Astrocyte of the cerebellum (primary cell): ENCODE measurements at regions not wholly inside any gene's neighbourhood (a gene's known extent, or its start where the extent isn't known, plus 50 kb on each side); places are given as distances from the start of the nearest gene placed in this dataset.
"Not testable (repeated sequence)": the region's sequence is repeated elsewhere in the genome, so short reads cannot be mapped to it uniquely, and the experiment has no call there.

ENCODE experiments used
- DNase-seq: peaks from one replicate; pipeline ENCODE4 v3.0.0-alpha.2; 2011; ENCODE audit warnings: low read depth
- H3K4me3 ChIP-seq: 2 replicates; pipeline ENCODE4 v1.5.1; 2011; ENCODE audit warnings: mild to moderate bottlenecking, low read depth, low read length, moderate library complexity
- CTCF ChIP-seq: IDR thresholded peaks from 2 replicates; pipeline ENCODE4 v1.5.1; 2012; ENCODE audit warnings: low read length, low read depth, moderate library complexity, mild to moderate bottlenecking; ENCODE audit errors: missing control alignments
- in situ Hi-C: cut with HindIII; loops from 2 replicates; pipeline ENCODE4 v1.10.0; 2017; ENCODE audit warnings: low sequenced_read_pairs

GRCh38 chr14:43674273-43674672 is 832.8 kb downstream of the FSCB start:
- H3K4me3 ChIP-seq = no peak overlapping the region
- in situ Hi-C loops = no loop called here
- no peak for DNase-seq
- no peak for TF ChIP-seq CTCF

- in situ Hi-C loops = no loop called here
- no peak for TF ChIP-seq CTCF
Observed at GRCh38 chr14:43671716-43672485, 835.2 kb downstream of the FSCB start.

GRCh38 chr14:43669355-43669754 is 837.7 kb downstream of the FSCB start:
- H3K4me3 ChIP-seq = no peak overlapping the region
- in situ Hi-C loops = no loop called here
- TF ChIP-seq CTCF = no peak
- no peak for DNase-seq

More at GRCh38 chr14:43671716-43672485, 835.2 kb downstream of the FSCB start:
- DNase-seq = no peak
- H3K4me3 ChIP-seq = no peak overlapping the region

- DNase-seq = no peak
- TF ChIP-seq CTCF = no peak
- in situ Hi-C loops = no loop called here
- H3K4me3 ChIP-seq = no peak overlapping the region
Observed at GRCh38 chr14:43665570-43666267, 841.4 kb downstream of the FSCB start.

GRCh38 chr14:43655194-43655593 is 851.9 kb downstream of the FSCB start:
- H3K4me3 ChIP-seq, in situ Hi-C loops, DNase-seq: not testable (repeated sequence)

GRCh38 chr14:43651896-43652295 is 855.2 kb downstream of the FSCB start:
- TF ChIP-seq CTCF = no peak
- no peak overlapping the region for H3K4me3 ChIP-seq
- no peak for DNase-seq
- in situ Hi-C loops = no loop called here

- no peak for TF ChIP-seq CTCF
- no peak overlapping the region for H3K4me3 ChIP-seq
- in situ Hi-C loops = no loop called here
- no peak for DNase-seq
Observed at GRCh38 chr14:43651185-43651787, 855.8 kb downstream of the FSCB start.
